Effector memory CD4-positive, alpha-beta T cell (primary cell): ENCODE measurements at regions not wholly inside any gene's neighbourhood (a gene's known extent, or its start where the extent isn't known, plus 50 kb on each side); places are given as distances from the start of the nearest gene placed in this dataset.
"Not testable (repeated sequence)": the region's sequence is repeated elsewhere in the genome, so short reads cannot be mapped to it uniquely, and the experiment has no call there.

Experiments used
- DNase-seq, 3 donors: peaks; one replicate each; pipeline ENCODE4 v3.0.0-alpha.2; 2020
- H3K27ac ChIP-seq: 2 replicates; pipeline ENCODE4 v1.7.0; 2013; ENCODE audit warnings: mild to moderate bottlenecking, low read length, moderate library complexity; ENCODE audit not compliant: insufficient read depth, poor library complexity, severe bottlenecking
- H3K27me3 ChIP-seq: replicated peaks from 2 replicates; pipeline ENCODE4 v1.7.0; 2013; ENCODE audit warnings: mild to moderate bottlenecking, low read length; ENCODE audit not compliant: insufficient read depth, control insufficient read depth, poor library complexity, severe bottlenecking
- H3K36me3 ChIP-seq: 2 replicates; pipeline ENCODE4 v1.7.0; 2013; ENCODE audit warnings: mild to moderate bottlenecking, low read length, moderate library complexity; ENCODE audit not compliant: control insufficient read depth, insufficient read depth
- H3K4me1 ChIP-seq: 2 replicates; pipeline ENCODE4 v1.7.0; 2013; ENCODE audit warnings: low read length, mild to moderate bottlenecking; ENCODE audit not compliant: control insufficient read depth, insufficient read depth, poor library complexity, severe bottlenecking
- H3K4me3 ChIP-seq: 2 replicates; pipeline ENCODE4 v1.7.0; 2013; ENCODE audit warnings: low read length, low read depth, mild to moderate bottlenecking; ENCODE audit not compliant: insufficient read depth, poor library complexity, severe bottlenecking
- H3K9me3 ChIP-seq: 2 replicates; pipeline ENCODE4 v1.7.0; 2013; ENCODE audit warnings: mild to moderate bottlenecking, low read length, moderate library complexity; ENCODE audit not compliant: control insufficient read depth

DNA sequence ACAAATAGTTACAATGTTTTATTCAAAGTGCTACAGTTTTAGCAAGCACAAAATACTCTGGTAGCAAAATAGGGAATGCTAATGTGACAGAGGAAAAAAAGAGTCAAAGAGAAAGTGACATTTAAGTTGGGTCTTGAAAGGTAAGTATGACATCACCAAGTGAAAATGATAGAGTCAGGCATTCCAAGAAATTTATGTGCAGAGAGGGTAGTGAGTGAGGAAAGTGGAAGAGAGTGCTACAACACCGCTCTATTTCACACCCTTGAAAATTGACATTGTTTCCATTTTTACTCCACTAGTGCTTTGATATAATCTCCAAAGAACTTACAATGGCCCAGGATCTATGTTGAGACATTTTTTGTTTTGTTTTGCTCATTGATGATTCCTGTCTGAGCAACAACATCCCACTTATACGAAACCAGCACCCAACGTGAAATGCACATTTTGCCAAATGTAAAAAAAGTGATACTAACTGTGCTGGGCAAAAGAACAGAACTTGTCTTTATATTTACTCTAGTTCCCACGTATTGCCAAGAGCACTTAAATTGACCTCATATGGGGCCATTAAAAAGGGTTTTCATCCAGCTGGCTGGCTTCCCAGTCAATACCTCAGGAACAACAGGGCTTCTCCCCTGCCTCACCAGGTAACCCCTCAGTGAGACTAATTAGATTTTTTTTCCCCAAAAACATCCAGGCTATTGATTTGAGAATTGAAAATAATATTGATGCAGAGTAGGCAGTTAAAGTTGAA lies 206.3 kb upstream of the NR5A2 start:
- Histone ChIP-seq H3K4me1 (no peaks in the 10 kb centered on the region), H3K36me3 (no peaks in the 10 kb centered on the region), H3K4me3 (no peak overlapping the region), H3K27me3 (peaks cover 5% of the 10 kb centered on the region), H3K9me3 (no peaks in the 10 kb centered on the region), H3K27ac (no peak overlapping the region)
- no peak for DNase-seq

DNA sequence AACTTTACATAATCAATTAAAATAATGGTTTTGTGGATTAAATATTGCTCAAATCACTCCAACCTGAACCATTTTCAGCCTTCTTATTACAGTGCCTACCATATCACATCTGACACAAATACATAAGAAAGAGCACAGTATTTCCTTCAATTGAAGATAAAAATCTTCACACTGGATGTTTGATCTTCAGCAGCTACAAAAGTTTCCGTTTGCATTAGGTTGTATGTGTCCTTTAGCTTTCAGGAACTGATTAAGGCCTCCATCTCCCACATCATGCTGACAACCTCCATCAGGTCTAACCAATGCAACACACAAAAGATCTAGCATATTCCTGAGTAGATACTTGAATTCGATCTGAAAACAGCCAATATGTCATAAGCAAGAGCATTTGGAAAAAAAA lies 195.1 kb upstream of the NR5A2 start:
- no peak for DNase-seq
- no peak overlapping the region for H3K27ac ChIP-seq
- no peaks in the 10 kb centered on the region for H3K9me3 ChIP-seq
- no peaks in the 10 kb centered on the region for H3K4me1 ChIP-seq
- H3K36me3 ChIP-seq = no peaks in the 10 kb centered on the region
- no peak overlapping the region for H3K4me3 ChIP-seq
- H3K27me3 ChIP-seq = no peaks in the 10 kb centered on the region

DNA sequence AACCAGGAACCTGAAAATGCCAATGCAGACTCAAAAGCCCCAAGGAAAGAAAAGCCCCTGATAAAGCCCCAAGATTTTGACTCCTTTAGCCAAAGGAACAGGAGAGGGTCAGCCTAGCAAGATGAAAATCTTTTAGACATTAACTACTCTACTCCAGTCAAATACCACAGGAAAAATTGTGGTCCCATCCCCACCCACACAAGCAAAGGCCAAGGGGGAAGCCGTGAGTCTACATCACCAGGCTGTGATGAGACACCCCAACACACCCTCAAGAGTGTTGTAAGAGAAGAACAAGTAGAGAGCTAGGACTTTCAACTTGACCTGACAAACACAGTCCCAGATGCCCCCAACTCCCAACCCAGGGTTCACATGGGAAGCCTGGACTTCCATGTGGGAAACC lies 192.8 kb upstream of the NR5A2 start:
- no peaks in the 10 kb centered on the region for H3K9me3 ChIP-seq
- no peaks in the 10 kb centered on the region for H3K4me1 ChIP-seq
- no peak overlapping the region for H3K4me3 ChIP-seq
- H3K27ac ChIP-seq = no peak overlapping the region
- H3K27me3 ChIP-seq = no peaks in the 10 kb centered on the region
- no peak for DNase-seq
- H3K36me3 ChIP-seq = no peaks in the 10 kb centered on the region

DNA sequence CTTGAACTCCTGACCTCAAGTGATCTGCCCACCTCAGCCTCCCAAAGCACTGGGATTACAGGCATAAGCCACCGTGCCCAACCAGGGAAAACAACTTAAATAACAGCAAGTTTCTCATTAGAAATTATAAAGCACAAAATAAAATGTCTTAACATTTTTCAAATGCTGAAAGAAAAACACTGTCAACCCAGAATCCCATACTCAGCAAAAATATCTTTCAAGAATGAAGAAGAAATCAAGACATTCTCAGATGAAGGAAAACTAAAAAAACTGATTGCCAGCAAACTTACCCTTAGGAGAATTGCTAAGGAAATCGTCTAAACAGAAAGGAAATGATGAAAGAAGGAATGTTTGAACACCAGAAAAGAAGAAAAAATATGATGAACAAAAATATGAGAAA lies 191.1 kb upstream of the NR5A2 start:
- no peaks in the 10 kb centered on the region for H3K9me3 ChIP-seq
- H3K36me3 ChIP-seq = no peaks in the 10 kb centered on the region
- no peak overlapping the region for H3K27ac ChIP-seq
- H3K4me3 ChIP-seq = no peak overlapping the region
- no peaks in the 10 kb centered on the region for H3K27me3 ChIP-seq
- DNase-seq = no peak
- no peaks in the 10 kb centered on the region for H3K4me1 ChIP-seq

DNA sequence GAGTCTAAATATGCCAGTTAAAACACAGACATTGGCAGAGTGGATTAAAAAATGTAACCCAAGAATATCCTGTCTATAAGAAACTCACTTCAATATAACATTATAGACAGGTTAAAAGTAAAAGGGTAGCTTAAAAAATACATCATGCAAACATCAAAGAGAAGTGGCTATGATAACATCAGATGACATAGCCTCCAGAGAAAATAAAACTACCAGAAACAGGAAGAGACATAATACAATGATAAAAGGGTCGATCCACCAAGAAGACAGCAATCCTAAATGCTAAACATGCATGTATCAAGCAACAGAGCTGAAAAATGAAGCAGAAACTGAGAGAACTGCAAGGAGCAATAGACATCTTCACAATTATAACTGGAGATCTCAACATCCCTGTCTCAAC lies 190.2 kb upstream of the NR5A2 start:
- Histone ChIP-seq H3K9me3 (no peaks in the 10 kb centered on the region), H3K27me3 (no peaks in the 10 kb centered on the region), H3K4me3 (no peak overlapping the region), H3K27ac (no peak overlapping the region), H3K36me3 (no peaks in the 10 kb centered on the region), H3K4me1 (no peaks in the 10 kb centered on the region)
- no peak for DNase-seq

DNA sequence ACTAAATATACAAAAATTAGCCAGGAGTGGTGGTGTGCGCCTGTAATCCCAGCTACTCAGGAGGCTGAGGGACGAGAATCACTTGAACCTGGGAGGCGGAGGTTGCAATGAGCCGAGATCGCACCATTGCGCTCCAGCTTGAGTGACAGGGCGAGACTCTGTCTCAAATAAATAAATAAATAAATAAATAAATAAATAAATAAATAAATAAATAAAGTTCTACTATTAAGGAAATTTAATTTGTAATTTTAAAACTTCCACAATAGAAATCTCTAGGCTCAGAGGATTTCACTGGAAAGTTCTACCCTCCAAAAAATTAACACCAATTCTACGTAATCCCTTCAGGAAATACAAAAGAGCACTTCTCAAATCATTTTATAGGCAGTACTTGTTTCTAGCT lies 187.9 kb upstream of the NR5A2 start:
- not testable (repeated sequence) for H3K27ac ChIP-seq, H3K27me3 ChIP-seq, H3K9me3 ChIP-seq, H3K36me3 ChIP-seq, H3K4me3 ChIP-seq, DNase-seq, H3K4me1 ChIP-seq

DNA sequence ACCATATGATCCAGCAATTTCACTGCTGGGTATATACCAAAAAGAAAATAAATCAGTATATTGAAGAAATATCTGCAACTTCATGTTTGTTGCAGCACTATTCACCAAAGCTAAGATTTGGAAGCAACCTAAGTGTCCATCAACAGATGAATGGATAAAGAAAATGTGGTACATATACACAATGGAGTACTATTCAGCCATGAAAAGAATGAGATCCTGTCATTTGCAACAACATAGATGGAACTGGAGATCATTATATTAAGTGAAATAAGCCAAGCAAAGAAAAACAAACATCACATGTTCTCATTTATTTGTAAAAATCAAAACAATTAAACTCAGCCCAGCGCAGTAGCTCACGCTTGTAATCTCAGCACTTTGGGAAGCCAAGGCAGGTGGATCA lies 184.4 kb upstream of the NR5A2 start:
- H3K36me3 ChIP-seq, H3K27ac ChIP-seq, H3K4me3 ChIP-seq, H3K27me3 ChIP-seq, DNase-seq, H3K4me1 ChIP-seq, H3K9me3 ChIP-seq: not testable (repeated sequence)

DNA sequence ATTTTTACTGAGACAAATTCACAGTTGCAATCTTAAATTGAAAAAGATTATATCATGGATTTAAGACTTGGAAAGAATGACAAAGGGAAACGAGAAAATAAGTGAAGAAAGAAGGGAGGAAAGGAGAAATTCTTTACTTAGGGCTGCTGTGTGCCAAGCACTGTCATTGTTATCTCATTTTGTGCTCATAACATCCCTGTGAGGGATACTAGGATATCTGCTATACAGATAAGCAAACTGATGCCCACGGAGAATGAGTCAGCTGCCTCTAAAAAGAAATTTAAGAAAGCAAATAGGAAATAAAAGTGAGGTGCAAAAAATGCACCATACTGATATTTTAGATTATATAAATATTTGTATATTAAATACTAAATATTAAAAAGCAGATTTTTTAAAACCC lies 183.6 kb upstream of the NR5A2 start:
- Histone ChIP-seq H3K4me1 (no peaks in the 10 kb centered on the region), H3K27me3 (no peaks in the 10 kb centered on the region), H3K4me3 (no peak overlapping the region), H3K9me3 (no peaks in the 10 kb centered on the region), H3K36me3 (no peaks in the 10 kb centered on the region), H3K27ac (no peak overlapping the region)
- no peak for DNase-seq

DNA sequence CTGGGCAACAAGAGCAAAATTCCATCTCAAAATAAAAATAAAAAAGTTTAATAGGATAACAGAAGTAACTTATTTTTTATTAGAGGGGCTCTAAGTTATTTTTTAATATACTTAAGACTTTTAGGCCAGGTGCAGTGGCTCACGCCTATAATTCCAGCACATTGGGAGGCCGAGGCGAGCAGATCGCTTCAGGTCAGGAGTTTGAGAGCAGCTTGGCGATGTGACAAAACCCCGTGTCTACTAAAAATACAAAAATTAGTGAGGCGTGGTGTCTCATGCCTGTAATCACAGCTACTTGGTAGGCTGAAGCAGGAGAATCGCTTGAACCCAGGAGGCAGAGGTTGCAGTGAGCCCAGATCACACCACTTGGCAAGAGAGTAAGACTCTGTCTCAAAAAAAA lies 180.5 kb upstream of the NR5A2 start:
- Histone ChIP-seq H3K4me3 (no peak overlapping the region), H3K27ac (no peak overlapping the region), H3K36me3 (no peaks in the 10 kb centered on the region), H3K9me3 (no peaks in the 10 kb centered on the region), H3K27me3 (no peaks in the 10 kb centered on the region), H3K4me1 (no peaks in the 10 kb centered on the region)
- no peak for DNase-seq

DNA sequence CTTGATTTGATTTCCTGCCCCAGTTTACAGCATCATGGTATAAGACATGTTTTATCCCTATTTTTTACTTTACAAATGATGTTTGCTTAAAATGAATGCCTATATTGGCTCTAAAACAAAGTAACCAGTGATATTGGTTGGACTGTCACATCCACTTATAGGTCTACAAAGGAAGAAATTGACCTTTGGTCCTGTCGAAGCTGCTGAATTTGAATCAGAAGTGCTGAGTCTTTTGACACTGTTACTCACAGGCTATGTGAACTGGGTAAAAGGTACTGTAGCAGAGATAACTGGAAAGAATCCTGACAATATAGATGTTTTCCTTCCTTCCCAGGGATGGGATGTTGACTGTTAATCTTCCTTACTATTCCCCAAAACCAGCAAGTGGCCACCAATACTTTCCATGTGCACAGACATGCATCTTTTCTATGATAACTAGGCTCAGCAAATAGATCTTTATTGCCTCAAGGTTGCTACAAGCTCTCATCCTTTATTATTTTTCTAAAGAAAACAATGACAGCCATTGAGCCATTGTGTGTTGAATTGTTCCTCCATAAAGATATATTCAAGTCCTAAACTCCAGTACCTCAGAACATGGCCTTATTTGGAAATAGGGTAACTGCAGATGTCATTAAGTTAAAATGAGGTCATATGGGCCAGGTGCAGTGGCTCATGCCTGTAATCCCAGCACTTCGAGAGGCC lies 175.9 kb upstream of the NR5A2 start:
- Histone ChIP-seq H3K4me3 (no peak overlapping the region), H3K9me3 (no peaks in the 10 kb centered on the region), H3K36me3 (no peaks in the 10 kb centered on the region), H3K27ac (no peak overlapping the region), H3K27me3 (no peaks in the 10 kb centered on the region), H3K4me1 (no peaks in the 10 kb centered on the region)
- no peak for DNase-seq
